SK-N-MC (cell line): ENCODE measurements at regions not wholly inside any gene's neighbourhood (a gene's known extent, or its start where the extent isn't known, plus 50 kb on each side); places are given as distances from the start of the nearest gene placed in this dataset.

Experiments
- DNase-seq: peaks from one replicate; pipeline ENCODE4 v3.0.0-alpha.2; 2011; ENCODE audit warnings: low read depth, low spot score
- H3K27ac ChIP-seq: fragments of 200-600 bp; sonication (generic); 2 replicates; pipeline ENCODE4 v1.5.1; 2016; ENCODE audit warnings: mixed run types
- H3K36me3 ChIP-seq: fragments of 200-600 bp; sonication (generic); 2 replicates; pipeline ENCODE4 v1.6.1; 2017; ENCODE audit warnings: antibody characterized with exemption, low read length, mixed read lengths; ENCODE audit not compliant: insufficient read depth
- H3K4me3 ChIP-seq: fragments of 200-600 bp; sonication (generic); 2 replicates; pipeline ENCODE4 v1.5.1; 2016
- H3K9ac ChIP-seq: fragments of 200-600 bp; sonication (generic); 2 replicates; pipeline ENCODE4 v1.8.0; 2017; ENCODE audit warnings: mixed run types, mixed read lengths; ENCODE audit not compliant: insufficient read length
- H3K9me3 ChIP-seq: fragments of 200-600 bp; sonication (generic); 2 replicates; pipeline ENCODE4 v1.6.1; 2017; ENCODE audit warnings: low read depth, mild to moderate bottlenecking, antibody characterized with exemption, low read length, moderate library complexity, mixed read lengths
- EZH2 ChIP-seq: fragments of 200-600 bp; sonication (generic); IDR thresholded peaks from one replicate; pipeline ENCODE4 v1.6.1; 2017; ENCODE audit warnings: antibody characterized with exemption
- FOXP2 ChIP-seq: optimal IDR thresholded peaks from 2 replicates; pipeline ENCODE3; 2011; ENCODE audit warnings: mild to moderate bottlenecking, moderate library complexity; ENCODE audit not compliant: insufficient read depth; ENCODE audit errors: extremely low read length, control extremely low read depth
- POLR2AphosphoS5 ChIP-seq: IDR thresholded peaks from 2 replicates; pipeline ENCODE4 v1.6.1; 2012; ENCODE audit warnings: mild to moderate bottlenecking, low read depth, low read length, borderline replicate concordance

GRCh38 chr12:78617683-78618082 is 246.9 kb upstream of the SYT1 start:
- DNase-seq, result no peak
- no peak for TF ChIP-seq EZH2
- no peak for TF ChIP-seq POLR2AphosphoS5
- TF ChIP-seq FOXP2, result no peak
- H3K9ac ChIP-seq, result no peak overlapping the region
- H3K36me3 ChIP-seq, result no peaks in the 10 kb centered on the region
- H3K4me3 ChIP-seq, result no peak overlapping the region
- no peaks in the 10 kb centered on the region for H3K9me3 ChIP-seq
- no peak overlapping the region for H3K27ac ChIP-seq

DNA sequence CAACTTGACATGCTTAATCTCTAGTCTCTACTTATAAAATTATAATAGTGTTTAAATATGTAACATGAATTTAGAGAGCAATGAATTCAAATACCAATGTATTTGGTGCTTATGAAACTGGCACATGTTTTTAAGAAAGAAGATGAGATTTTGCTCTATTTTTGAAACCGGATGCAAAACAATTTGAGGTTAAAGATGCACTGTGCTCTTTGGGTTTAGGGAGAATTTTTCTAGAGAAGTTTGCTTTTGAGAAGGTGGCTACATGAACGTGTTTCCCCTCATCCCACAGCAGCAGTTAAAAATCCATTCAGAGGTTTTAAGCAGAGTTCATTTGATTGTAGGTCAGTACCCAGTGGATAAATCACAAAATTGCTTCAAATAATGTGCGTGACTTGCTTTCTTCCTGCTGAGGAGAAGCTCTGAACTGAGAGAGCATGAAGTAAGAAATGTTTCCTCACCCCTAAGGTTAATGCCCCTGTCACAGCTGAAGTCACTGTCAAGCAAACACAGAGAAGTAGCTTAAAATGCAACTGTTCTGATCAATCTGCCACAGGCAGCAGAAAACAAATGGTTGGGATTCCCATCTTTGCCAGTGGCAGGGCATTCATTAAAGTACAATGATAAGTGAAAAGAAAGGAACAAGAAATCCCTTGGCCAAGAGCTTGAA is 241.9 kb upstream of the SYT1 start:
- TF ChIP-seq FOXP2, result no peak
- TF ChIP-seq POLR2AphosphoS5, result no peak
- TF ChIP-seq EZH2, result no peak
- Histone ChIP-seq H3K27ac (no peak overlapping the region), H3K9ac (no peak overlapping the region), H3K36me3 (no peaks in the 10 kb centered on the region), H3K9me3 (no peaks in the 10 kb centered on the region), H3K4me3 (no peak overlapping the region)
- no peak for DNase-seq

DNA sequence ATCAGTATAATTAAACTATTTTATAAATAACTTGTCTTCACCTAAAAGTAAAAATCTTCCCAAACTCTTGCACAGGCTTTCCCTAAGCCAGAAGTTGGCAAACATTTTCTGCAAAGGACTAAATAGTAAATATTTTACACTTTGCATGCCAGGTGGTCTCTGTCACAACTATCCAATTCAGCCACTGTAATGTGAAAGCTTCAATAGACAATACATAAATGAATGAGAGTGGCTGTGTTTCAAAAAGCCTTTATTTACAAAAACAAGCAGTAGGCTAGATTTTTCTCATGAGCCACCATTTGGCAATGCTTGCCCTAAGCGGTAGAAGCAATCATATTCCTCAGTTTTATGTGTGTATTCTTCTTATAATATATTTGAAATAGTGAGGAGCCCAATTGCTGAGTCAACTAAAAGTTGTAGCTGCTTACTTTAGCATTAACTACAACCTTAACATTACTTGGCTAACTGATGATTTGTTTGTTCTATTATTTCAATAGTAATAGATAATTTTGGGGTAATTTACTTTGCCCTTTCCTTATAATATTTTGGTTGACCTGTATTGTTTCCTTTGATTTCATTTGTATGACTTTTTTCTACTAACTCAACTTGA is 236.0 kb upstream of the SYT1 start:
- DNase-seq, result no peak
- H3K36me3 ChIP-seq, result no peaks in the 10 kb centered on the region
- H3K9ac ChIP-seq, result no peak overlapping the region
- TF ChIP-seq FOXP2, result no peak
- TF ChIP-seq POLR2AphosphoS5, result no peak
- TF ChIP-seq EZH2, result no peak
- no peaks in the 10 kb centered on the region for H3K9me3 ChIP-seq
- no peak overlapping the region for H3K4me3 ChIP-seq
- H3K27ac ChIP-seq, result no peak overlapping the region

- Histone ChIP-seq H3K27ac (0 out of 2 replicates have a peak overlapping the region, but pooled peaks have one; percentile 3), H3K4me3 (peak overlapping the region; percentile 54), H3K36me3 (no peaks in the 10 kb centered on the region), H3K9ac (no peak overlapping the region), H3K9me3 (no peaks in the 10 kb centered on the region)
- TF ChIP-seq EZH2 (no peak), FOXP2 (peak; percentile 15), POLR2AphosphoS5 (peak; percentile 32; the same call in 1 of the 2 replicates)
- peak; percentile 68 for DNase-seq
Observed at GRCh38 chr12:78636231-78636855, 228.2 kb upstream of the SYT1 start.

GRCh38 chr12:78641837-78642423 is 222.6 kb upstream of the SYT1 start:
- Histone ChIP-seq H3K27ac (no peak overlapping the region), H3K4me3 (no peak overlapping the region), H3K36me3 (no peaks in the 10 kb centered on the region), H3K9ac (no peak overlapping the region), H3K9me3 (no peaks in the 10 kb centered on the region)
- no peak for DNase-seq
- TF ChIP-seq EZH2, result no peak
- TF ChIP-seq POLR2AphosphoS5, result no peak
- no peak for TF ChIP-seq FOXP2

DNA sequence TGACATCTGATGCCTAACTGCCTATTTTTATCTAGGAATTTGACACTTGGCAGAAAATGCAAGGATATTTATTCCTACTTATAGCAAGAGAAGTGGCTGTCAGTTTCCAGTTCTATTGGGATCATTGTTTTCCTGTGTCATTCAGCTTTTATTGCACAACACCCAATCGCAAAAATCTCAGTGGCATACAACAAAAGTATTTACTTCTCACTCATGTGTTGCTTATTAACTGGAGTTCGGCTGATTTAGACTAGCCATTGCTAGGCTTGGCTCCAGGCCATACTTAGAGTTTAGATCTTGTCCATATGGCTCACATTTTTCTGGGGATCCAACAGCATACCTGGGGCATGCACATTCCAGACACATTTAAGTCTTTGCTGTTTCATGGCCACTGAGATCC is 218.6 kb upstream of the SYT1 start:
- no peak overlapping the region for H3K4me3 ChIP-seq
- H3K9me3 ChIP-seq, result no peaks in the 10 kb centered on the region
- H3K9ac ChIP-seq, result no peak overlapping the region
- TF ChIP-seq FOXP2 (no peak), EZH2 (no peak), POLR2AphosphoS5 (no peak)
- DNase-seq, result no peak
- no peak overlapping the region for H3K27ac ChIP-seq
- no peaks in the 10 kb centered on the region for H3K36me3 ChIP-seq

GRCh38 chr12:78651755-78652154 is 212.8 kb upstream of the SYT1 start:
- no peaks in the 10 kb centered on the region for H3K36me3 ChIP-seq
- no peak overlapping the region for H3K4me3 ChIP-seq
- no peak overlapping the region for H3K27ac ChIP-seq
- H3K9ac ChIP-seq, result no peak overlapping the region
- TF ChIP-seq EZH2 (no peak), FOXP2 (no peak), POLR2AphosphoS5 (no peak)
- no peaks in the 10 kb centered on the region for H3K9me3 ChIP-seq
- DNase-seq, result no peak

DNA sequence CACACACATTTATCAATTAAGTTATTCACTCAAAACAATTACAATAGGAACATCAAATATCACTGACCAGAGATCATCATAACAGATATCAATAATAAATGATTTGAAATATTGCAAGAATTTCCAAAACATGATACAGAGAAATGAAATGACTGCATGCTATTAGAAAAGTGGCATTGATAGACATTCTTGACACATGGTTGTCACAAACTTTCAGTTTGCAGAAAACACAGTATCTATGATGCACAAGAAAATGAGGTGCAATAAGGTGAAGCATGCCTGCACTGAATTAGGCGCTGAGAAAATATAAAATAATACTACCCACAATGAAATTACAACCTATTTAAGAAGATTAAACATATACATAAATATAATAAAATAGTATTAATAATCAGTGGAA is 198.0 kb upstream of the SYT1 start:
- no peak overlapping the region for H3K4me3 ChIP-seq
- TF ChIP-seq EZH2 (no peak), FOXP2 (no peak), POLR2AphosphoS5 (no peak)
- no peak for DNase-seq
- no peak overlapping the region for H3K9ac ChIP-seq
- H3K9me3 ChIP-seq, result no peaks in the 10 kb centered on the region
- no peaks in the 10 kb centered on the region for H3K36me3 ChIP-seq
- H3K27ac ChIP-seq, result no peak overlapping the region
